Lung microvascular endothelial cell (primary cell): ENCODE measurements at regions not wholly inside any gene's neighbourhood (a gene's known extent, or its start where the extent isn't known, plus 50 kb on each side); places are given as distances from the start of the nearest gene placed in this dataset.

Experiments
- DNase-seq, 2 donors: peaks; one replicate each; pipeline versions ENCODE4 v3.0.0 to v3.0.0-alpha.2; 2010; ENCODE audit warnings: low read depth in 2 of 2

- DNase-seq: peak in 1 of 2 donors; percentile 17
Measured at GRCh38 chr2:82837588-82838304, 1621.3 kb downstream of the SUCLG1 start.

DNA sequence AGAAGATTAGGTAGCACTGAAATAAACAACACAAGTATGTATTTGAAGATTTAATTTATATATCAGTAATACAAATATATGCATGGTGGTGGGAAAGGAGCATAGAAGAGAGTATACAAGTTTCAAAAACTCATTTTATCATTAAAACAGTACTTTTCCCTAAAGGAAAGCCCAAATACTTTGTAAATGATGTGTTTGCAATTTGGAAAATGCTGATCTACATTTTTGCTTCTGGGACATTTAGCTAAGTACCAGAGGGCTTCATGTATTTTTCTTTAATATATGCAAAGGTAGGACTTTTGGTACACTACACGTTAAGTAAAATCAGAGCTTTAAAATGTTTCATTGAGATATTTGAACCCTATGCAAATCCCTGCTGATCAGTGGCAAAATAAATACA lies 1624.2 kb downstream of the SUCLG1 start:
- no peak for DNase-seq

DNA sequence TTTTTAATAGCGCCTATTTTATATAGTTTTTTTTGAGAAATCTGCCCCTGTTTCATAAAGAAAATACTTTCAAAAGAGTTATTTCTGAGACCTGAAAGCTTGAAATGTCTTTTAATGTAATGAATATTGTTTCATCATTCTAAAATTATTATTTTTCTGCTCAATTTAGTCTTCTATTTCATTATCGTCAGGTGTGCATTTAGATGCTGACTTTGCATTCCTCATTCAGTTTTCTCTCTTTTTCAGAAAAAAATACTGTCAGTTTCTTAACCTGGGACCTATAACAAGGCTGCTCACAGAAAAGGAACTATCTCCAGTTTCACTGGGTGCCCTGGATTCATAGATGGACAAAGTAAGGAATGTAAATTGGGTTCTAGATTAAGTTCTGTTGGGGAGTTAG lies 1631.7 kb downstream of the SUCLG1 start:
- no peak for DNase-seq

- no peak for DNase-seq
Measured at GRCh38 chr2:82826437-82826836, 1632.6 kb downstream of the SUCLG1 start.

- DNase-seq: no peak
Measured at GRCh38 chr2:82825410-82826090, 1633.5 kb downstream of the SUCLG1 start.

DNA sequence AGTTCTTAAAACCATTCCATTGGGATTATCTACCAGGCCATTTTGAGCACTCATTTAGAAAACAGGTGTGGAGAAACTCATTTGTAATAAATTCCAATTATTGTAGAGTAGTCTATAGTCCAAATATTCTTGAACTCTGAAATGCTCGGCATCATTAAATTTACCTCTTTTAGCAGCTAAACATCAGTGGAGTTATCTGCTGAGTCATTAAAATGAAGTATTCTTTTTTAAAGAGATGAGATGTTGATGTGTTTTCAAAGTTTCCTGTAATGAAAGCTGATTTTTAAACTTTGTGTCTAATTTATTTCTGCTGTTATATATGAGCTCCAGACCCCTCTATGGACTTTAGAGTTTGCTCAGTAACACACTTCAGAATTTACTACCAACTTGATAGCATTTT lies 1635.2 kb downstream of the SUCLG1 start:
- no peak for DNase-seq

- DNase-seq: no peak
Measured at GRCh38 chr2:82819951-82820350, 1639.1 kb downstream of the SUCLG1 start.

DNA sequence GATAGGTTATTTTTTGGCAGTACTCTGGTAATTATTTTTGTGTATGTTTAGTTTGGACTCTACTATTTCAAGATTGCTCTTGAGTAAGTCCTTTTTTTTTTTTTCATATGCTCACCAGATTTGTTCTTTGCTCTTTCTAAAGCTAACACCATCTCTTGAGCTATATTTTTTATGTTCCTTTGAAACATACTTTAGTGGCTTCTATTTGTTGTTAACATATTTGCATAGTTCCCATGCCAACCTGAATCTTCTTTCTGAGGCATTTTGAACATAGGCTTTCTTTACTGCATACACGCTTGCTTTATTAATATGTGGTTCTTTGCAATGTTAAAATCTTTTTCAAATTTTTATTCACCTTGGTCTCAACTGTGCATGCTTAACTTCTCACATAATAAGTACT lies 1644.9 kb downstream of the SUCLG1 start:
- DNase-seq: no peak

DNA sequence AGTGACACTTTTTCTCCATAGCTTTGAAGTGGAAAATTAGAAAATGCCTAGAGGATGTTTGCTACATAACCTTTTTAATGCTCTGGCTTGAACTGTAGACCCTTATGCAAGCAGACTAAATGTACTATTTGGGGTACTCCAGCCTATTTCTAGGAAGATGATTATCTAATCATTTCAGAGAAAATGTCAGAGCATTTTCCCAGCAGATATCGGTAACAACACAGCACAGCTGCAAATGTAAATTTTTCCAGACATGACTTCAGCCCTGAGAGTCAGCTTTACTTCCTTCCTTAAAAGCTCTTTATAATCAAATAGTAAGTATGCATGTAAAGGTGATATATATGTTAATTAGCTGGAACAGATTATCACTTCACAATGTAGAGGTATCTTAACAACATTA lies 1647.1 kb downstream of the SUCLG1 start:
- peak in 1 of 2 donors; percentile 23 for DNase-seq

DNA sequence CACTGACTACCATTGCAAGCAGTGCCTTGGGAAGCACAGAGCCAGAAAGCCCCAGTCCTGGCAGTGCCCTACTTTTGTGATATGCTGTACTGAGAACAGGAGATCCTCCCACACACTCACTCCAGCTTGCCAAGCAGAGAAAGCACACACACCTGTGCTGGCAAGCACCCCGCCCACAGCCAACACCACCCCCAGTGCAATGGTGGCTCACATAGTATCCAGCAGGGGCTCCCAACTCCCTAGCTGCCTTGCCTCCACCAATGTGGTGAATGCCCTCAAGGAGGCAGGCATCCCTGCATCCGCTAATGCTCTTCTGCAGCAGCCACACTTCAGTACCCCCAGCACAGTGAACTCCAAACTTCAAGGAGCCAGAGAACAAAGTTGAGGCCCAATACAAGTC lies 1655.8 kb downstream of the SUCLG1 start:
- no peak for DNase-seq

- peak in 1 of 2 donors; percentile 99 for DNase-seq
Measured at GRCh38 chr2:82797469-82797868, 1661.6 kb downstream of the SUCLG1 start.

GRCh38 chr2:82796132-82796531 lies 1662.9 kb downstream of the SUCLG1 start:
- peak; percentile 37 to 59 for DNase-seq

DNA sequence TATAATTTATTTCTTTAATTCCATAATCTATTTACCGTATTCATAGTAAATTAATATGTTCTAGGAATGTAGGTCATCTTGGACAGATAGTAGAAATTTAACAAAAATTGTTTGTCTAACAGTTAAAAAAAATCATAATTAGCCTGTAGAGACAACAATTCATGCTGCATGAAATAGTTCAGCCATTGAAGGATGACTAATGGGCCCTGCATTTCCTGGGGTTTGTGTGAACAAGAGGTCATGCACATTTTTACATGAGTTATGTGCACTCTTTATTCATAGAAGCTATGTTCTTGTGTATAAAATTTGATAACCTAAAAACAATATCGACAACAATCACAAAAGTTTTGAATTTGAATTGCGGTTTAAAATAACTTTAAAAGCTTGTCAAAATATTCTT lies 1663.6 kb downstream of the SUCLG1 start:
- DNase-seq: peak; percentile 86 to 92

DNA sequence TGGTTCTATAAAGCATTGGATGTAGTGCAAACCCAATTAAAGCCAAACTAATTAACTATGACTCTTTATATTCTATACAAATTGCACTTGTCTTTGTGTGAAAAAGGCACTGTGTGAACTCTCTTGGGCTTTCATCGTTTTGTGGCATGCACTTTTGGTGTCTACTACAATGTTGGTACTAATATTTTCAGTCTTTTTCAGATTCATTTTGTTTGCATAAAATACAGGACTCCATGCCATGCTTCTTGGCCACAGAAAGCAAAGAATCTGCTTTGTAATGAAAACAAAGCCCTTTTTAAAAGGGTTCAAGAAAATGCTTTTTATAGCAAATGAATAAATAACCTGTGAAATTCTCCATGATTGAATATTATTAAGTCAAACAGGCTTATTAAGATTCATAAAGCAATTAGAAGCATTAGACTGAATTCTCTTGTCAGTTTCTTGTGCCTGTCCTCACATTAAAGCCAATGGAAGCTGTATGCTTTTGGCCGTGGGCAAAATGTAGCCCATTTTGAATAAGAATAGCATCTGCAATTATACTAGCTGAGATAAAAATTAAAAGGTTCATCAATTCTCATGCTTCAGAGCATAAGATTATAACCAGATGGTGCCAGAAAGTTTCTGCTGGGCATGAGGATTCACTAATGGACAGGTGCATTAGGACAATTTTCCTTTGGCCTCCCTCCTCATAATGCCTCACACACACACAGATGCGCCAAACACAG lies 1665.2 kb downstream of the SUCLG1 start:
- no peak for DNase-seq

- DNase-seq: no peak
Measured at GRCh38 chr2:82792316-82792715, 1666.8 kb downstream of the SUCLG1 start.

GRCh38 chr2:82790206-82791021 lies 1668.7 kb downstream of the SUCLG1 start:
- DNase-seq: peak in 1 of 2 donors; percentile 93

- DNase-seq: peak in 1 of 2 donors; percentile 63
Measured at GRCh38 chr2:82789851-82790205, 1669.3 kb downstream of the SUCLG1 start.

DNA sequence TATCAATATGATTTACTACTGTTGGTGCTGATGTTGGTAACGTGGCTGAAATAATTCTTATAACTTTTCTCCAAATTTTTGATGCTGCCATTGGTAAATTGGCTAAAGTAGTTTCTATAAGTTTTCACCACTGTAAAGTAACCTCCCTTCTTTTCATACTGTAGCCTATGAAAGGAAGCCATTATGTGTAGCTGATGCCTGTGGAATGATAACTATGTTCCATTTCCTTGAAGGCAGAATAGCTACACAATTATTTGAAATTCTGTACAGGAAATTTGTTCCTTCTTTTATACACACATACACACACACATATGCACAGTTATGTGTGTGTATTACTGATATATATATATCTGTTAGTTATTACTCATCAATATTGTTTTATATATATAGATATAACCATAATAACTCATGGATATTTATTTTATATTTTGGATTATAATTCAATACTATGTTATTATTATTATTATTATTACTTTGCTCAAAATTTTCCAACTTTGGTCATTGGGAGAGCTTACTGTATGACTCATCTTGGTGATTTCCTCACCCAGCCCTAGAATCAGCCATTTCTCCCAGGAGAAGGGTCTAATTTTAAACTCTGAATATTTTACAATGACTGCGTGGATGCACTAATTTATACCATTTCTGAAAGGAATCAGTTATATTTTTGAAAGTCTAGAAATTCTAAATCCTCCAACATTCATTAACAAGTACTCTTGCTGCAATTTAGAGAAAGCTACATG lies 1677.7 kb downstream of the SUCLG1 start:
- DNase-seq: peak in 1 of 2 donors; percentile 27

DNA sequence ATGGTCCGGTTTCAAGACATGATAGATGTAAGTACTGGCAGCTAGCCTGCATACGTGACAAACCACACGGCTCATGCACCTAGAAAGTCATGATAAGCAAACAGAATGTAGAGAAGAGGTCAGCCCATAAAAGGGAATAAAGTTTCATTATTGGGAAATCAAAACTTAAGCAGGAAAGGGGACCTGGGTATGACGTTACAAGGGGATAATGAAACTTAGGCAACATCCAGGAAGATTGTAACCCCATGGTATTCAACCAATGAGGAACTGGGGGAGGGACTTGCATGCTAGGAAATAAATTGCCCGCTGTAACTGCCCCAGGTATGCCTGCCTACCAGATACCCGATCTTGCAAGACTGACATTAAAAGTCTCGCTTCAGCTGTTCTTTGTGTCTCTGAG lies 1679.0 kb downstream of the SUCLG1 start:
- DNase-seq: no peak

DNA sequence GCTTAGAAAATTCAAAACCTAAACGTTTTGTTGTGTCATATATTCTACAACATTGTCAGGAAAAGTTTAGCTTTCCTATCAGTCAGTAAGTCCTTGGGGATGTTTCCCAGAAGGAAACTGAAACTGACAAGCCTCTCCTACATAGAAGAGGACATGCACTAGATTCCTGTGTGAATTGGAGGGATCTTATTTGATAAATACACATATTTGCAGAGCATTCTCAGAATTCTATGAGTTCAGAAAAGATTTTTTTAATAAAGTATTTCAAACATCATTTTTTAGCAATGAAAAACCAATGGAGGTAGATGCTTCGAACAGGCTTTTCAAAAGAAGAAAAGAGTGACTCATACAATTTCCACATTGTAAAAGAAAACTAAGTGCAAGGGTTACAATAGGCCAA lies 1706.7 kb downstream of the SUCLG1 start:
- DNase-seq: no peak

- DNase-seq: peak in 1 of 2 donors; percentile 20
Measured at GRCh38 chr2:82748653-82749052, 1710.4 kb downstream of the SUCLG1 start.
